Keratinocyte (primary cell): ENCODE measurements at regions not wholly inside any gene's neighbourhood (a gene's known extent, or its start where the extent isn't known, plus 50 kb on each side); places are given as distances from the start of the nearest gene placed in this dataset.

ENCODE experiments used
- DNase-seq: peaks from one replicate; pipeline ENCODE4 v3.0.0-alpha.2; 2011; ENCODE audit warnings: low read depth, missing footprints, low spot score
- FAIRE-seq: peaks from 2 replicates; lab custom pipeline; 2011; peaks lifted over from hg19 to GRCh38; lab: Jason Lieb, UNC
- H2AFZ ChIP-seq: 2 replicates; pipeline ENCODE4 v1.6.0; 2012; ENCODE audit warnings: low read length, control low read depth, inconsistent platforms; ENCODE audit not compliant: control insufficient read depth
- H3K27ac ChIP-seq: 2 replicates; pipeline ENCODE4 v1.5.1; 2011; ENCODE audit warnings: low read length; ENCODE audit not compliant: control insufficient read depth, insufficient read depth
- H3K27me3 ChIP-seq: 3 replicates; pipeline ENCODE4 v1.6.0; 2011; ENCODE audit warnings: low read length; ENCODE audit not compliant: control insufficient read depth, insufficient read depth; ENCODE audit errors: extremely low read depth
- H3K36me3 ChIP-seq, 2 experiments: 2 replicates in 1 of 2; 3 replicates in 1 of 2; pipeline ENCODE4 v1.5.1; 2011; ENCODE audit warnings: low read length in 2 of 2, mild to moderate bottlenecking in 1 of 2; ENCODE audit not compliant: control insufficient read depth in 2 of 2, insufficient read depth in 2 of 2; ENCODE audit errors: extremely low read depth in 1 of 2
- H3K4me1 ChIP-seq: 3 replicates; pipeline ENCODE4 v1.5.1; 2011; ENCODE audit warnings: low read length; ENCODE audit not compliant: control insufficient read depth, insufficient read depth; ENCODE audit errors: extremely low read depth
- H3K4me2 ChIP-seq: 3 replicates; pipeline ENCODE4 v1.6.0; 2011; ENCODE audit warnings: low read depth, low read length; ENCODE audit not compliant: control insufficient read depth, insufficient read depth; ENCODE audit errors: extremely low read depth
- H3K4me3 ChIP-seq, 3 experiments: fragments of 200-600 bp in 1 of 3; sonication (generic) in 1 of 3; 2 replicates in 2 of 3; 3 replicates in 1 of 3; pipeline ENCODE4 v1.5.1; 2011 to 2016; ENCODE audit warnings: low read length in 3 of 3, mild to moderate bottlenecking in 3 of 3, control low read depth in 2 of 3, inconsistent platforms in 1 of 3, low read depth in 1 of 3, mixed read lengths in 1 of 3, mixed run types in 1 of 3, moderate library complexity in 1 of 3; ENCODE audit not compliant: control insufficient read depth in 2 of 3, insufficient read depth in 2 of 3; ENCODE audit errors: extremely low read depth in 1 of 3
- H3K79me2 ChIP-seq: 2 replicates; pipeline ENCODE4 v1.6.0; 2012; ENCODE audit warnings: low read length; ENCODE audit not compliant: control insufficient read depth, insufficient read depth
- H3K9ac ChIP-seq: 3 replicates; pipeline ENCODE4 v1.6.0; 2011; ENCODE audit warnings: low read length; ENCODE audit not compliant: control insufficient read depth, insufficient read depth; ENCODE audit errors: extremely low read depth
- H3K9me1 ChIP-seq: 3 replicates; pipeline ENCODE4 v1.6.0; 2011; ENCODE audit warnings: low read length; ENCODE audit not compliant: control insufficient read depth, insufficient read depth; ENCODE audit errors: extremely low read depth
- H3K9me3 ChIP-seq: 2 replicates; pipeline ENCODE4 v1.5.1; 2012; ENCODE audit warnings: low read depth, low read length; ENCODE audit not compliant: control insufficient read depth
- H4K20me1 ChIP-seq: 3 replicates; pipeline ENCODE4 v1.6.0; 2011; ENCODE audit warnings: low read length; ENCODE audit not compliant: control insufficient read depth, insufficient read depth; ENCODE audit errors: extremely low read depth
- EZH2 ChIP-seq: IDR thresholded peaks from one replicate; pipeline ENCODE4 v1.6.1; 2012; ENCODE audit warnings: inconsistent platforms, mild to moderate bottlenecking, low read length, moderate library complexity
- dilution Hi-C: fragments of 300-500 bp; cut with MboI; formaldehyde crosslinking; loops from one replicate; pipeline ENCODE4 v1.7.0; 2020; ENCODE audit warnings: low sequenced_read_pairs; ENCODE audit not compliant: extremely low pct_ligation_motif_present
- TF ChIP-seq, protein P1 (sequence below), 3 experiments: IDR thresholded peaks in 1 of 3; conservative IDR thresholded peaks in 1 of 3; optimal IDR thresholded peaks in 1 of 3; 2 replicates in 2 of 3; 3 replicates in 1 of 3; pipeline versions ENCODE3 to v1.5.1; 2011; ENCODE audit warnings: low read length in 3 of 3, mild to moderate bottlenecking in 3 of 3, moderate library complexity in 2 of 3, control low read depth in 1 of 3, inconsistent platforms in 1 of 3; ENCODE audit not compliant: insufficient read depth in 2 of 3; ENCODE audit errors: extremely low read depth in 1 of 3

DNA sequence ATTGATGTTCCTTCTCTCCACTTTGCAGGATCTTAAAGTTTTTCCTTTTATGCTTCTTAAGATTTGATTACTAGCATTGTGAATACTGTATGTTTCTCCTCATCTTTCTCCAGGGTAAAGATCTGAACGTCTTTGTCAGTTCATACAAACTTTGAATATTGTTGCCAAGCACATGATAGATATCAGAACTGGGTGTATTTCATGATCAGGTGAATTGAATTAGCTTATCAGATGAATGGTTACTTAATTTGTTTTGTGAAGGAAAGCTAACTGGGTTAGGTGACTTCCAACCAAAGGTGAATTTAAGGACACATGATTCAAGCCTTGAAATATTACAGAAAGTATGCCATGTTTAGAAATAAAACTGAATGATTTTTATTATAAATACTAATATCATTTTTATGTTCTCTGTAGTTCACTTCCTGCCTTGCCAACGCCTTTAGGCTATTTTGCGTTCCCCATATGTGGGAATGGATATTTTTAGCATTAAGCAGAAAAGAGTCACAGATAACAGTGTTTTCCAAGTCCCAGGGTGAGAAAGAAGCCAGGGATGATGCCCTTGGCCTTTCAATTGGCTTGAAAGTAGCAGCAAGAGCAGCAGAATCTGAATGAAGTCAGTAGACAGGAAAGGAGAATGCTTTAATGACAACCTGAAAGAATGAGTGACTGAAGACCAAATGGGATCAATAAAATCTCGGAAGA lies 752.1 kb downstream of the NCAM2 start:
- no peaks in the 10 kb centered on the region for H3K9me1 ChIP-seq
- no peak overlapping the region for H3K27ac ChIP-seq
- no peaks in the 10 kb centered on the region for H3K4me1 ChIP-seq
- no peak overlapping the region for H3K4me2 ChIP-seq
- no peak overlapping the region for H2AFZ ChIP-seq
- TF ChIP-seq EZH2 = no peak
- TF ChIP-seq, protein P1, sequence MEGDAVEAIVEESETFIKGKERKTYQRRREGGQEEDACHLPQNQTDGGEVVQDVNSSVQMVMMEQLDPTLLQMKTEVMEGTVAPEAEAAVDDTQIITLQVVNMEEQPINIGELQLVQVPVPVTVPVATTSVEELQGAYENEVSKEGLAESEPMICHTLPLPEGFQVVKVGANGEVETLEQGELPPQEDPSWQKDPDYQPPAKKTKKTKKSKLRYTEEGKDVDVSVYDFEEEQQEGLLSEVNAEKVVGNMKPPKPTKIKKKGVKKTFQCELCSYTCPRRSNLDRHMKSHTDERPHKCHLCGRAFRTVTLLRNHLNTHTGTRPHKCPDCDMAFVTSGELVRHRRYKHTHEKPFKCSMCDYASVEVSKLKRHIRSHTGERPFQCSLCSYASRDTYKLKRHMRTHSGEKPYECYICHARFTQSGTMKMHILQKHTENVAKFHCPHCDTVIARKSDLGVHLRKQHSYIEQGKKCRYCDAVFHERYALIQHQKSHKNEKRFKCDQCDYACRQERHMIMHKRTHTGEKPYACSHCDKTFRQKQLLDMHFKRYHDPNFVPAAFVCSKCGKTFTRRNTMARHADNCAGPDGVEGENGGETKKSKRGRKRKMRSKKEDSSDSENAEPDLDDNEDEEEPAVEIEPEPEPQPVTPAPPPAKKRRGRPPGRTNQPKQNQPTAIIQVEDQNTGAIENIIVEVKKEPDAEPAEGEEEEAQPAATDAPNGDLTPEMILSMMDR (optimal IDR thresholded peaks at IDR 0.05 in 1 of 3, IDR thresholded peaks at IDR 0.05 in 1 of 3, conservative IDR thresholded peaks at IDR 0.05 in 1 of 3; ENCODE audit: extremely low read depth in 1 of 3, insufficient read depth in 2 of 3, low read length in 3 of 3) = no peak
- H3K9ac ChIP-seq = no peak overlapping the region
- DNase-seq (no peak), FAIRE-seq (no peak)
- H3K9me3 ChIP-seq = no peaks in the 10 kb centered on the region
- H3K79me2 ChIP-seq = no peaks in the 10 kb centered on the region
- H4K20me1 ChIP-seq = no peaks in the 10 kb centered on the region
- H3K4me3 ChIP-seq = no peak overlapping the region
- H3K27me3 ChIP-seq = no peaks in the 10 kb centered on the region
- H3K36me3 ChIP-seq = no peaks in the 10 kb centered on the region
- dilution Hi-C loops = no loop called here

DNA sequence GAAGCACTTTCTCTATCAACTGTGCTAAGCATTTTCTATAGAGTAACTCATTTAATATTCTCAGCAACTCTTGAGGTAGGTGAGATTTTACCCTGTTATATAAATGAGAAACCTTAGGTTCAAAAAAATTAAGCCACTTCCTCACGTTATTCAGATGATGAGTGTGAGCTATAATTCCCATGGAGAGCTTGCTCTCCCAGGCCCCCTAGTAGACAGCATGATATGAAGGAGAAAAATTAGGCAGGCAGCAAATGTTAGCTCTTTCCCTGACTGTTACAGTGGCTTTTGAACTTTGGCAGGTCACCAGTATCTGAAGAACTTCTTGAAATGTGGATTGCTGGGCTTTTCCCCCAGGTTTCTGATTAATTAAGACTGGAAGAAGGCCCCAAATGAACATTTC lies 753.1 kb downstream of the NCAM2 start:
- TF ChIP-seq EZH2 = no peak
- TF ChIP-seq, protein P1 (optimal IDR thresholded peaks at IDR 0.05 in 1 of 3, IDR thresholded peaks at IDR 0.05 in 1 of 3, conservative IDR thresholded peaks at IDR 0.05 in 1 of 3; ENCODE audit: extremely low read depth in 1 of 3, insufficient read depth in 2 of 3, low read length in 3 of 3) = peak in 1 of 3 experiments; percentile 40
- Histone ChIP-seq H3K9me3 (no peaks in the 10 kb centered on the region), H3K27ac (no peak overlapping the region), H3K9ac (no peak overlapping the region), H2AFZ (no peak overlapping the region), H3K4me1 (no peaks in the 10 kb centered on the region), H3K4me2 (no peak overlapping the region), H3K4me3 (no peak overlapping the region), H4K20me1 (no peaks in the 10 kb centered on the region), H3K36me3 (no peaks in the 10 kb centered on the region), H3K9me1 (no peaks in the 10 kb centered on the region), H3K27me3 (no peaks in the 10 kb centered on the region), H3K79me2 (no peaks in the 10 kb centered on the region)
- FAIRE-seq = no peak
- DNase-seq = no peak
- dilution Hi-C loops = no loop called here
